Neutrophil (primary cell): ENCODE measurements at regions not wholly inside any gene's neighbourhood (a gene's known extent, or its start where the extent isn't known, plus 50 kb on each side); places are given as distances from the start of the nearest gene placed in this dataset.
A peak's percentile ranks its signal among the peaks of the same experiment; 100 is the strongest.

Experiments
- H3K27ac ChIP-seq: fragments of 200-600 bp; sonication (generic); 2 replicates; pipeline ENCODE4 v1.5.1; 2016; ENCODE audit warnings: mild to moderate bottlenecking, moderate library complexity
- H3K27me3 ChIP-seq: fragments of 200-600 bp; sonication (generic); 2 replicates; pipeline ENCODE4 v1.6.0; 2016; ENCODE audit warnings: mild to moderate bottlenecking
- H3K36me3 ChIP-seq: fragments of 200-600 bp; sonication (generic); 2 replicates; pipeline ENCODE4 v1.5.1; 2017
- H3K4me1 ChIP-seq, 2 experiments: fragments of 200-600 bp in 1 of 2; sonication (generic) in 1 of 2; 1 replicate in 1 of 2; 2 replicates in 1 of 2; pipeline versions ENCODE4 v1.5.1 to v1.6.1; 2013 to 2016; ENCODE audit warnings: low read depth in 1 of 2, low read length in 1 of 2, mild to moderate bottlenecking in 1 of 2, moderate library complexity in 1 of 2; ENCODE audit not compliant: control insufficient read depth in 1 of 2, insufficient read depth in 1 of 2
- H3K4me3 ChIP-seq, 2 experiments: fragments of 200-600 bp in 1 of 2; sonication (generic) in 1 of 2; 1 replicate in 1 of 2; 2 replicates in 1 of 2; pipeline ENCODE4 v1.5.1; 2013 to 2016; ENCODE audit warnings: low read depth in 1 of 2, low read length in 1 of 2, mild to moderate bottlenecking in 1 of 2, moderate library complexity in 1 of 2
- H3K9me3 ChIP-seq: fragments of 200-600 bp; sonication (generic); 2 replicates; pipeline ENCODE4 v1.5.1; 2016
- CTCF ChIP-seq: fragments of 200-600 bp; sonication (generic); IDR thresholded peaks from 2 replicates; pipeline ENCODE4 v1.5.1; 2016; ENCODE audit warnings: antibody characterized with exemption

- H3K9me3 ChIP-seq, result no peaks in the 10 kb centered on the region
These were observed 125.6 kb downstream of the BARHL2 start for GRCh38 chr1:90591355-90591969.

DNA sequence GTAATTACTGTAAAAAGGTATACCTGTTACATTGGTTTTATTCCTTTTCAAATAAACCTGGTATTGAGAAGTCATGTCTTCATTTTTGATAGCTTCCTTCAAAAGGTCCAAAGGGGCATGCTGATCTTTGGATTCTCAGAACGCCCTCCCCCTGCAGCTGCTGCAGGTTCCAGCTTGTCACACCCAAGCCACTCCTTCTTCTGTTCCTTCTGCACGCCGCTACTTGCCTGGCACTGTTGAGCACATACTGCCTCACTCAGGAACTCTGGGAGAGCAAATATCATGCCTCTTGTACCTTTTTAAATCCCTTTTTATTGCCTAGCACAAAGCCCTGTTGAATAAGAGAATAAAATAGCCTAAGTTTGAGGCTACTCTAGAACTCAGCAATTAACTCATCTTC is 136.9 kb downstream of the BARHL2 start:
- Histone ChIP-seq H3K9me3 (no peaks in the 10 kb centered on the region), H3K4me1 (no peaks in the 10 kb centered on the region), H3K27ac (no peak overlapping the region), H3K36me3 (no peaks in the 10 kb centered on the region), H3K4me3 (no peak overlapping the region), H3K27me3 (peaks cover 3% of the 10 kb centered on the region)
- no peak for TF ChIP-seq CTCF

More at GRCh38 chr1:90591355-90591969, 125.6 kb downstream of the BARHL2 start:
- no peak for TF ChIP-seq CTCF
- H3K36me3 ChIP-seq, result no peaks in the 10 kb centered on the region
- no peak overlapping the region for H3K27ac ChIP-seq
- H3K4me1 ChIP-seq, result no peaks in the 10 kb centered on the region
- H3K27me3 ChIP-seq, result no peaks in the 10 kb centered on the region
- H3K4me3 ChIP-seq, result no peak overlapping the region

DNA sequence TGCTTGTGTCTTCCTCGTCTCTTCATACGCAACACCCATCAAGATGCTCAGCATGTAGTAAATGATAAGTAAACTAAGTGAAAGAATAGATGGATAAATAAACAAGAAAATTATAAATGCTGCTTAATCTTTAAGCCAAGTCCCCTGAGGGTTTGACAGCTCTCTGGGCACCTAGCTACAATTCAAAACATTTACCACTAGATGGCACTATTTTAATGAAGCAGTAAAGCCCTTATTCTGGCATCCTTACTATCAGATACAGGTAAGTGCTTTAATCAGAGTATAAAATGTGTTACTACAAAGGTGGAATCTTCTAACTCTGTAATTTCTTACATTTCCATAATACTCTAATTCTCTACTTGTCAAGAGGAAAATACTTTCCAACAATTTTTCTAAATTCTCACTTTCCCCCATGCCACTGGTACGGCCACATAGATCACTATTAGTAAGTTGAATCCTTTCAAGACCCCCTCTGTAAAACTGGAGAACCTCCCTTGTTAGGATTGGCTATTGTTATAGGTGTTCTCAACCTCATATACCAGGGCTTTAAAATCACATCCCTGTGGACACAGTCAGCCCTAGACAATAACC is 137.8 kb downstream of the BARHL2 start:
- H3K9me3 ChIP-seq, result no peaks in the 10 kb centered on the region
- H3K27me3 ChIP-seq, result peaks cover 3% of the 10 kb centered on the region
- H3K36me3 ChIP-seq, result no peaks in the 10 kb centered on the region
- TF ChIP-seq CTCF, result peak; percentile 22
- H3K4me1 ChIP-seq, result no peaks in the 10 kb centered on the region
- no peak overlapping the region for H3K4me3 ChIP-seq
- no peak overlapping the region for H3K27ac ChIP-seq

DNA sequence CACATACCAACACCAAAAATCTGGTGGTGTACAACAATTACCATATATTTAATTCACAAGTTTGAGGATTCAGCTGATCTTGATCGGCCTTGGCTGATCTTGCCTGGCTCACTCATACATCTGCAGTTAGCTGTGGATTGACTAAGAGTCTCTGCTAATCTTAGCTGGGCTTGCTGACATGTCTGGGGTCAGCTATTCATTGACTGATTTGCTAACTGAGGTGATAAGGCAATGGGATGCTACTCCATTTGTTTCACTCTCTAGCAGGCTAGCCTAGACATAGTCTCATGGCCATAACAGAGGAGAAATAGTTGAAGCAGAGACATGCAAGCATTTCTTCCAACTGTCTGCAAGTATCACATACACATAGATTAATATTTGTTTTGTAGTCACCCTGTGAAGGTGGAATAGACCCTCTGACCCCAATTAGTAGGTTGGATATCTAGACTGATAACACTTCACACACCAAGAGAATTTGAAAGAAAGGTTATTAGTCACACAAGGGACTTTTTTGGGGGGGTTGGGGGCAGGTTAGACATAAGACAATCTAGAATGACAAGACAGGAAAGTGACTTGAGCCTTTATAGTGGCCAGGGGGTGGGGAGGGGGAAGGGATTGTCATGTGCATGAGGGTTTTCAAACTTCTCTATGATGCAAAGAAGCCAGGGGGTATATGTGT is 142.3 kb downstream of the BARHL2 start:
- Histone ChIP-seq H3K36me3 (no peaks in the 10 kb centered on the region), H3K9me3 (no peaks in the 10 kb centered on the region), H3K4me1 (no peaks in the 10 kb centered on the region), H3K4me3 (no peak overlapping the region), H3K27me3 (peaks cover under 1% of the 10 kb centered on the region), H3K27ac (no peak overlapping the region)
- TF ChIP-seq CTCF, result no peak

- Histone ChIP-seq H3K36me3 (no peaks in the 10 kb centered on the region), H3K27me3 (no peaks in the 10 kb centered on the region), H3K4me1 (no peaks in the 10 kb centered on the region), H3K9me3 (no peaks in the 10 kb centered on the region), H3K4me3 (no peak overlapping the region), H3K27ac (no peak overlapping the region)
- TF ChIP-seq CTCF, result no peak
These were observed 143.4 kb downstream of the BARHL2 start for GRCh38 chr1:90573736-90574135.
